PC-3 (cell line): ENCODE measurements at regions not wholly inside any gene's neighbourhood (a gene's known extent, or its start where the extent isn't known, plus 50 kb on each side); places are given as distances from the start of the nearest gene placed in this dataset.

Experiments
- ATAC-seq: fragments of 200-7000 bp; cut with Tn5 transposase; 2 replicates; pipeline ENCODE4 v1.9.1; 2020; ENCODE audit warnings: mild to moderate bottlenecking, moderate library complexity
- BruUV-seq: library from RNA; stranded (reverse); fragments of 400-500 nt; replicated peaks from 2 replicates; lab custom pipeline; 2021; lab: Mats Ljungman, UMichigan
- CTCF ChIA-PET: fragments of 300-600 bp; sonication (Branson Sonifier 250); formaldehyde crosslinking; loops from one replicate; lab custom pipeline; 2022; ENCODE audit warnings: antibody characterized with exemption; lab: Charles Lee
- POLR2A ChIA-PET: fragments of 300-600 bp; sonication (Branson Sonifier 250); formaldehyde crosslinking; loops from one replicate; lab custom pipeline; 2022; ENCODE audit warnings: antibody characterized with exemption; ENCODE audit not compliant: unreplicated experiment; lab: Charles Lee
- DNase-seq: peaks from one replicate; pipeline ENCODE4 v3.0.0-alpha.2; 2015
- H2AFZ ChIP-seq: fragments of 300-600 bp; sonication (generic); 2 replicates; pipeline ENCODE4 v1.6.0; 2016; ENCODE audit warnings: antibody characterized with exemption, low read length
- H3F3A ChIP-seq: fragments of 300-600 bp; sonication (generic); one replicate; pipeline ENCODE4 v1.6.0; 2017; ENCODE audit warnings: antibody characterized with exemption, low read length, control low read depth, mild to moderate bottlenecking; ENCODE audit not compliant: unreplicated experiment
- H3K27ac ChIP-seq: fragments of 300-600 bp; sonication (generic); 2 replicates; pipeline ENCODE4 v1.5.1; 2016; ENCODE audit warnings: mild to moderate bottlenecking, low read length
- H3K27me3 ChIP-seq: fragments of 300-600 bp; sonication (generic); 2 replicates; pipeline ENCODE4 v1.6.1; 2016; ENCODE audit warnings: low read length, mixed read lengths
- H3K36me3 ChIP-seq: fragments of 300-600 bp; sonication (generic); 2 replicates; pipeline ENCODE4 v1.6.1; 2016; ENCODE audit warnings: low read depth, mixed run types, low read length, mixed read lengths
- H3K4me1 ChIP-seq: fragments of 300-600 bp; sonication (generic); 2 replicates; pipeline ENCODE4 v1.5.1; 2016; ENCODE audit warnings: low read length; ENCODE audit not compliant: insufficient read depth
- H3K4me2 ChIP-seq: fragments of 300-600 bp; sonication (generic); 2 replicates; pipeline ENCODE4 v1.6.0; 2016; ENCODE audit warnings: low read length
- H3K4me3 ChIP-seq: fragments of 300-600 bp; sonication (generic); 2 replicates; pipeline ENCODE4 v1.5.1; 2016; ENCODE audit warnings: mild to moderate bottlenecking, low read length, mixed read lengths
- H3K79me2 ChIP-seq: fragments of 300-600 bp; sonication (generic); 2 replicates; pipeline ENCODE4 v1.6.1; 2017; ENCODE audit warnings: low read length, mixed read lengths
- H3K9ac ChIP-seq: fragments of 300-600 bp; sonication (generic); 2 replicates; pipeline ENCODE4 v1.6.0; 2016; ENCODE audit warnings: mild to moderate bottlenecking, low read length
- H3K9me2 ChIP-seq: fragments of 300-600 bp; sonication (generic); replicated peaks from 2 replicates; pipeline ENCODE4 v1.6.1; 2016; ENCODE audit warnings: mixed run types, low read length, mixed read lengths
- H3K9me3 ChIP-seq: fragments of 300-600 bp; sonication (generic); 2 replicates; pipeline ENCODE4 v1.6.1; 2016; ENCODE audit warnings: low read length, mixed read lengths
- H4K20me1 ChIP-seq: fragments of 300-600 bp; sonication (generic); 2 replicates; pipeline ENCODE4 v1.6.1; 2016; ENCODE audit warnings: low read length, mixed read lengths
- EZH2 ChIP-seq: fragments of 300-600 bp; sonication (generic); IDR thresholded peaks from one replicate; pipeline ENCODE4 v1.6.1; 2017; ENCODE audit warnings: antibody characterized with exemption, mild to moderate bottlenecking, low read length; ENCODE audit not compliant: unreplicated experiment
- EZH2phosphoT487 ChIP-seq: fragments of 300-600 bp; sonication (generic); IDR thresholded peaks from 2 replicates; pipeline ENCODE4 v1.6.1; 2018; ENCODE audit warnings: mild to moderate bottlenecking, antibody characterized with exemption, low read length, borderline replicate concordance
- intact Hi-C: fragments of 100-400 bp; cut with micrococcal nuclease; formaldehyde crosslinking; loops from 2 replicates; pipeline ENCODE4 v1.9.0; 2023
- TF ChIP-seq, protein P1 (sequence below): fragments of 300-600 bp; sonication (generic); conservative IDR thresholded peaks from 2 replicates; pipeline ENCODE4 v1.5.1; 2017; ENCODE audit warnings: antibody characterized with exemption, low read depth, mild to moderate bottlenecking, low read length

DNA sequence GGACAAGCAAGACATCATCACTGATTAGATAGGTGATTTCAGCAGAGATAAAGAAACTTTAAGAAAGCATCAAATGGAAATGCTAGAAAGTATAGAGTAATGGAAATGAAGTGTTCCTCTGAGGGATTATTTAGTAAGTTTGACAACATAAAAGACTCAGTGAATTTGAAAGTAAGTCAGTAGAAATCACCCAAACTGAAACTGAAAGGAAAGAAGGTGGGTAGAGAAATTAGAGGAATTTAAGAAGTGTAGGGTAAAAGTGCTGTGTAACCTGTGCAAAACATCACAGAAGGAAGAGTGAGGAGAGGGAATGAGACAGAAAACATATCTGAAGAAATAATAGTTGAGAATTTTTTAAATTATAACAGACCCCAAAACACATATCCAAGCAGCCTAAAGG lies 343.1 kb downstream of the CBLN2 start:
- Histone ChIP-seq H3K9ac (no peak overlapping the region), H3K27me3 (no peaks in the 10 kb centered on the region), H3K9me3 (no peaks in the 10 kb centered on the region), H2AFZ (no peak overlapping the region), H3K4me2 (no peak overlapping the region), H3K9me2 (no peaks in the 10 kb centered on the region), H3K36me3 (no peaks in the 10 kb centered on the region), H3K4me3 (no peak overlapping the region), H4K20me1 (no peaks in the 10 kb centered on the region), H3F3A (no peaks in the 10 kb centered on the region), H3K4me1 (no peaks in the 10 kb centered on the region), H3K27ac (no peak overlapping the region), H3K79me2 (no peaks in the 10 kb centered on the region)
- ChIA-PET POLR2A (no interaction called here), CTCF (no interaction called here)
- no TSS peak for BruUV-seq
- TF ChIP-seq EZH2: no peak
- TF ChIP-seq, protein P1, sequence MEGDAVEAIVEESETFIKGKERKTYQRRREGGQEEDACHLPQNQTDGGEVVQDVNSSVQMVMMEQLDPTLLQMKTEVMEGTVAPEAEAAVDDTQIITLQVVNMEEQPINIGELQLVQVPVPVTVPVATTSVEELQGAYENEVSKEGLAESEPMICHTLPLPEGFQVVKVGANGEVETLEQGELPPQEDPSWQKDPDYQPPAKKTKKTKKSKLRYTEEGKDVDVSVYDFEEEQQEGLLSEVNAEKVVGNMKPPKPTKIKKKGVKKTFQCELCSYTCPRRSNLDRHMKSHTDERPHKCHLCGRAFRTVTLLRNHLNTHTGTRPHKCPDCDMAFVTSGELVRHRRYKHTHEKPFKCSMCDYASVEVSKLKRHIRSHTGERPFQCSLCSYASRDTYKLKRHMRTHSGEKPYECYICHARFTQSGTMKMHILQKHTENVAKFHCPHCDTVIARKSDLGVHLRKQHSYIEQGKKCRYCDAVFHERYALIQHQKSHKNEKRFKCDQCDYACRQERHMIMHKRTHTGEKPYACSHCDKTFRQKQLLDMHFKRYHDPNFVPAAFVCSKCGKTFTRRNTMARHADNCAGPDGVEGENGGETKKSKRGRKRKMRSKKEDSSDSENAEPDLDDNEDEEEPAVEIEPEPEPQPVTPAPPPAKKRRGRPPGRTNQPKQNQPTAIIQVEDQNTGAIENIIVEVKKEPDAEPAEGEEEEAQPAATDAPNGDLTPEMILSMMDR: no peak
- TF ChIP-seq EZH2phosphoT487: no peak
- intact Hi-C loops: no loop called here
- no peak for ATAC-seq
- no peak for DNase-seq

DNA sequence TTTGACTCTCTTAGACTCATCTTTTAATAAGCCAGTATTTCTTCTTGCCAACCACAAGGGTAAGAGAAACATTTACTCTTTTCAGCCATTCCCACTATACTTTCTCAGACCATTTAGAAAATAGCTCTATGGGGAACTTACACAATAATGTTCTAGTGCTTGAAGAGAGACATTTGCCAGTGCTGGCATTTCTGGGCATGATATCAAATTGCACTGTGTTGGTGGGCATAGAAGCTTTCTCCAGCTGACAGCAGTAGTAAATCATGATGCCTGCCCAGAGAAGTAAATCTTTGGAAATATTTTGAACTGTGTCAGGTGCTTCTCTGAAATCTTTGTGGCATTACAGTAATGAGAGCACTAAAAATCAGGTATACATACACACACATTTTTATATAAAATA lies 346.6 kb downstream of the CBLN2 start:
- ATAC-seq (no peak), DNase-seq (no peak)
- TF ChIP-seq EZH2 (no peak), EZH2phosphoT487 (no peak)
- TF ChIP-seq, protein P1: no peak
- no peaks in the 10 kb centered on the region for H3F3A ChIP-seq
- no peaks in the 10 kb centered on the region for H3K9me3 ChIP-seq
- H3K4me1 ChIP-seq: no peaks in the 10 kb centered on the region
- H2AFZ ChIP-seq: no peak overlapping the region
- H3K27me3 ChIP-seq: no peaks in the 10 kb centered on the region
- H3K4me2 ChIP-seq: no peak overlapping the region
- ChIA-PET POLR2A (no interaction called here), CTCF (no interaction called here)
- no peaks in the 10 kb centered on the region for H3K9me2 ChIP-seq
- intact Hi-C loops: no loop called here
- no peaks in the 10 kb centered on the region for H3K79me2 ChIP-seq
- H3K9ac ChIP-seq: no peak overlapping the region
- no TSS peak for BruUV-seq
- no peaks in the 10 kb centered on the region for H4K20me1 ChIP-seq
- no peak overlapping the region for H3K4me3 ChIP-seq
- no peak overlapping the region for H3K27ac ChIP-seq
- no peaks in the 10 kb centered on the region for H3K36me3 ChIP-seq

DNA sequence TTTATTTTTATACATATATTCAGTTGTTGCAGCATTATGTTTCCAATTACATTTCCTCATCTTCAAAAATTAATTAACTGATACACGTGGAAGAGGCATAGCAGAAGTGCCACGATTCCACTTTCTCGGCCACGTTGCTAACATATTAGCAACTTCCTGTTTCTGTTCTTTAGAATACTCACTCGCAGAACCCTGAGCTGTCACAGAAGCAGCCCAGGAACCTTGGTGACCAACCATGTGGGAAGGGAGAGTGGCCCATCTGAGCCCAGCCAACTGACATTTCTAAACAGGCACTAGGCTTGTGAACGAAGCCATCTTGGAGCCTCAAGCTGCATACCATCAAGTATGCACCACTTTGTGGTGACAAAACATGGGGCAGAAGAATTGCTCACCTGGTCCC lies 350.1 kb downstream of the CBLN2 start:
- no peak for DNase-seq
- ChIA-PET CTCF (no interaction called here), POLR2A (no interaction called here)
- no peaks in the 10 kb centered on the region for H3K79me2 ChIP-seq
- H3K9me2 ChIP-seq: no peaks in the 10 kb centered on the region
- H3F3A ChIP-seq: no peaks in the 10 kb centered on the region
- no peak overlapping the region for H3K27ac ChIP-seq
- no peaks in the 10 kb centered on the region for H3K4me1 ChIP-seq
- no peaks in the 10 kb centered on the region for H3K27me3 ChIP-seq
- no peaks in the 10 kb centered on the region for H4K20me1 ChIP-seq
- no peak overlapping the region for H3K4me3 ChIP-seq
- no peak overlapping the region for H2AFZ ChIP-seq
- ATAC-seq: no peak
- no TSS peak for BruUV-seq
- intact Hi-C loops: no loop called here
- H3K36me3 ChIP-seq: no peaks in the 10 kb centered on the region
- H3K9me3 ChIP-seq: no peaks in the 10 kb centered on the region
- TF ChIP-seq EZH2phosphoT487 (no peak), EZH2 (no peak)
- TF ChIP-seq, protein P1: no peak
- no peak overlapping the region for H3K9ac ChIP-seq
- no peak overlapping the region for H3K4me2 ChIP-seq
